Left cardiac atrium (tissue), 4 donors: ENCODE measurements at regions not wholly inside any gene's neighbourhood (a gene's known extent, or its start where the extent isn't known, plus 50 kb on each side); places are given as distances from the start of the nearest gene placed in this dataset.

Experiments used
- ATAC-seq, 2 donors: fragments of 200-7000 bp; cut with Tn5 transposase; one replicate each; pipeline ENCODE4 v1.9.1; 2020; ENCODE audit warnings: mild to moderate bottlenecking in 2 of 2, moderate library complexity in 2 of 2
- DNase-seq: peaks from one replicate; pipeline ENCODE4 v3.0.0-alpha.2; 2020
- intact Hi-C, 2 donors: fragments of 100-400 bp; cut with DNase I; formaldehyde crosslinking; loops; one replicate each; pipeline versions ENCODE4 v1.14.1 to v1.15.1; 2022 to 2023
- donor health status: DM: no; HTN: yes; CAD: no.
- donor health status: DM: no; HTN: yes; CAD: no; lungs with severe emphysema.
- donor health status: DM: yes; HTN: yes; CAD: no.
- donor health status: Dilated cardiomyopathy.

- intact Hi-C loops = no loop called here
Measured at GRCh38 chr7:33724201-33724600, 181.1 kb upstream of the BMPER start.

GRCh38 chr7:33725111-33726025, 180.0 kb upstream of the BMPER start:
- DNase-seq (no peak), ATAC-seq (peak in 1 of 2 donors; percentile 29)
- intact Hi-C loops = no loop called here

More at GRCh38 chr7:33724201-33724600, 181.1 kb upstream of the BMPER start:
- no peak for DNase-seq
- ATAC-seq = no peak

- DNase-seq (peak; percentile 51), ATAC-seq (peak in 1 of 2 donors; percentile 12)
- intact Hi-C loops = no loop called here
Measured at GRCh38 chr7:33726582-33726981, 178.8 kb upstream of the BMPER start.

DNA sequence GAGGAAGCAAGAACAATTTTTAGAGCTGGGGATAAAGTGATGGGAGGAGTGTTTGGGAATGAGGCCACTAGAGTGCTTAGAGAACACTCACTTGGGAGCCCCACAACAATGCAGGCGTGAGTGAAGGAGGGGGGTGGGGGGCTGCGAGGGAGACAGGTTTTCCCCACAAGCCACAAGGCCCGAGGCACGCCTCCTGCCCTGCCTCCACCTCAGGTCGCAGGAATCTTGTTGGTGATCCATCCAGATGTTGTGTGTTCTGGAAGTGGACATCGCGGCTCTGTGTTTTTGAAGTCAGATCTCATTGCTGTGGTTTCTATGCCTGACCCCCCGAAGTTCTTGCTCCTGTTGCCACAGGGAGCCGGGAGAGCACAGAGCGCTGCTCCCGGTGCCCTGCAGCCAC, 178.0 kb upstream of the BMPER start:
- DNase-seq (no peak), ATAC-seq (no peak)
- intact Hi-C loops = no loop called here

- intact Hi-C loops = no loop called here
- ATAC-seq (no peak), DNase-seq (no peak)
Measured at GRCh38 chr7:33728873-33729551, 176.3 kb upstream of the BMPER start.

GRCh38 chr7:33729726-33730125, 175.6 kb upstream of the BMPER start:
- intact Hi-C loops = no loop called here
- DNase-seq (no peak), ATAC-seq (no peak)

GRCh38 chr7:33730958-33731357, 174.4 kb upstream of the BMPER start:
- DNase-seq (no peak), ATAC-seq (no peak)
- intact Hi-C loops = no loop called here

GRCh38 chr7:33731912-33732311, 173.4 kb upstream of the BMPER start:
- intact Hi-C loops = no loop called here
- DNase-seq = no peak
- ATAC-seq = no peak

DNA sequence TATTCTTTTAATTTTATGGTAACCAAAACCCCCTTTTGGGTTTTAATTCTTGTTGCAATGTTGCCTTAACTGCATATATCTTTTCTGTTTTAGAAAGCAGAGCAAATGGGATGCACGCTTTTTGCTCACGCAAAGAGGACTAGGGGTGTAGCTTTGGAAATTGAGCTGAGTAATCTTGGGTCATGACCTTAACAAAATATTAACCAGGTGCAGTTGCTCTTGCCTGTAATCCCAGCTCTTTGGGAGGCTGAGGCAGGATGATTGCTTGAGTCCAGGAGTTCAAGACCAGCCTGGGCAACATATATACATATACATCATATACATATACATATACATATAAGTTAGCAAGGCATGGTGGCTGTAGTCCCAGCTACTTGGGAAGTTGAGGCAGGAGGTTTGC, 172.9 kb upstream of the BMPER start:
- ATAC-seq (no peak), DNase-seq (no peak)
- intact Hi-C loops = no loop called here

DNA sequence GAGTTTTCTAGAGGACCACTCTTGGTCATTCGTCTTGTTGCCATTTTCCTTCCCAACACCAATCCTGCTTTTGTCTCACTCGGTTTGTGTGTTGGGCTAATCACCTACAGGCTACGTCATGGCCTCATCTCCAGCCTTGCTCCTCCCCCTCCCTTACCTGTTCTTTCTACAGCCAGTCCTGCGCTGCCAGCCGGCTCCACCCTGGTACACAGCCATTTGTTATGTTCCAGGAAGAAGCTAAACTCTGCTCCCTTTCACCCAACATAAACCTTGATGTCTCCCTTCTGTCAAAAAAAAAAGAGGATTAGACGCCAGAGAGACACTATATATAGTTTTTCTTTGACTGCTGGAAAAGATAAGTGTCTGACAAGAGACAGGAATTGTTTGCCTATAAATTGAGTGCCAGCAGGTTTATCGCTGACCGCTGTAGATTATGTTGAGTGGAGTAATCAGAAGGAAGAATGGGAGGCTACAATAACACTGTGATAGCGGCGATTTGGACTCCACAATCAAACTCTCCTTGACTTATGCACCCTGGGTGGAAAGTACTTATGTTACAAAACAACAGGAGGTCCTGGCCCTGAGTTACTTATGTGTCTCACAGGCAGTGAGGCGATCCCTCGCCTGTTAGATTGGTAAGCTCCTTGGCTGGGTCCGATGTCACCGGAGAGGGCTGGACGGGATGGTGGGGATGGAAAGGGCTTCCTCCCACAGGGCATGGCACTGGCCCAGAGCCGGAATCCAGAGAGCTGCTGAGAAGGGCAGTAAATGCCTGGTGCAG, 171.3 kb upstream of the BMPER start:
- ATAC-seq (peak; percentile 79 to 91), DNase-seq (peak; percentile 68)
- intact Hi-C loops = no loop called here

GRCh38 chr7:33735403-33735802, 169.9 kb upstream of the BMPER start:
- DNase-seq (no peak), ATAC-seq (no peak)
- intact Hi-C loops = no loop called here

DNA sequence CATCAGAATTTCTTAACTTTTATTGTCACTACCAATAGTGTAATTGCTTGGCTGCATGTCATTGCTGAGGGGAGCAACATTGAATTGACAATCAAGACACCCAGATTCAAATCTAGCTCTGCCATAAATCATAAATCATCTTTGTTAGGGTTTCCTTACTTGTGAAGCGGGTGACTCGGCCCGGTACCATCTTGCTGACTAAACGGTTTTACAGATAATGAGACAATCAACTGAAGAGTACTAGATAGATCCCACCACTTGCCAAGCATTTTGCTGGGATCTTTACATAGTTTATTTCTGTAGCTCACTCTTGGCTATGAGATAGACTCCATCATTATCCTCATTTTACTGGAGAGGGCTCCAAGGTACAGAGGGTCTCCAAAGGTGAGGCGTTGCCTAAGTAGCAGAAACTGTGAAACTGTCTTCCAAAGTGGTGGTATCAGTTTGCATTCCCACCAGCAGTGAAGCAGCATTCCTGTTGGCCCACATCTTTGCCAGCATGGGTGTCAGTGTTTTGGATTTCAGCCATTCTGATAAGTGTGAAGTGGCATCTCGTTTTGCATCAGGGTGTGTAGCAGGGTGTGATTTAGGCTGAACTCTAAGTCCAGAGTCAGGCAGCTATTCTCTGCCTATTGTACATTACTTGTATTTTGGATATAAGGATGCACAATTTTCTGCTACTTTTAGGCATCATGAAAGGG, 168.7 kb upstream of the BMPER start:
- intact Hi-C loops = no loop called here
- no peak for DNase-seq
- peak; percentile 27 to 40 for ATAC-seq

DNA sequence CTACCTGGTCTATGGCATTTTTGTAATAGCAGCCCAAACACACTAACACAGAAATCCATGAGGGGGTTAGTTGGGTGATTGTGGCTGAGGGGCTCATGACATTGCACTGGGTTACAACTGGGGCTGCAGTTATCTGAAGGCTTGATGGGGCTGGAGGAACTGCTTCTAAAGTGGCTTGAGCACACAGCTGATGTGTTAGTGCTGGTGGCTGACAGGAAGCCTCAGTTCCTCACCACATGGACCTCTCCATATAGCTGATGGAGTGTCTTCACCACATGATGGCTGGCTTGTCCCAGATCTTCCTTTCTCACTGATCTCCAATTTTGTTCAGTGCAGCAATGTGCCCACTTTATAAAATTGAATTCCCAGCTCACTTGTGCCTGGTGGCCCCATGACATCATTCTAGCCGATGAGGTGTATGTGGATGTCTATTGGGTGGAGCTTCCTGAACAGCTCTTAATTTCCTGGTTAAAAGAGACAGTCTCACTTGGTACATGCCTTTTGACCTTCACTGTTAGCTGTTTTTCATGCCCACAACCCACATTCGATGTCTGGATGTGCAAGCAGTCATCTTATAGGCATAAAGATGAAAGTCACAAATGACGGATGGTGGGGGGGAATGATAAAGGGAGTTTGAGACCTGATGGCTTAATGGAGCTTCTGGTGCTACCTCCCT, 166.9 kb upstream of the BMPER start:
- intact Hi-C loops = no loop called here
- no peak for DNase-seq
- ATAC-seq = no peak

DNA sequence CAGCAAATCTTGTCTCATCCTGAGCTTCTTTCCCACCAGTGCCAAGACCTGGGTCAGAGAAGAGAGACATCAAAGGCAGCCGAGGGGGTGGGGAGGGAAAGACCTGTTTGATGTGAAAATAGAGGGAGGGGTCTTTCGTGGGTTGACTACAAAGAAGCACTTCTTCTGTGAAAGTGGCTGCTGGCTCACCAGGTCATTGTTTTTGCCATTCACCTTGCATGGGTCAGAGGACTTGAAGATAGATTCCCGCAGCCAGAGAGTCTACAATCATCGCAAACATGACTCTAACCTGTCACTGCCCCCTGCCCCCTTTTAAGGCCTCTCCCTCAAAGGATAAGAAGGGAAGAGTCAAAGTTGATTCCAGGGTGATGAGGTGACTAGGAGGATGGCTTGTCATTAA, 166.1 kb upstream of the BMPER start:
- intact Hi-C loops = no loop called here
- no peak for ATAC-seq
- DNase-seq = no peak

- ATAC-seq = peak in 1 of 2 donors; percentile 62
- intact Hi-C loops = loop anchor here in 1 of 2 donors (10.0 kb wide), 1 partner anchor 278 kb away; no protein-coding TSS in a partner anchor
- DNase-seq = no peak
Measured at GRCh38 chr7:33742521-33742920, 162.8 kb upstream of the BMPER start.

DNA sequence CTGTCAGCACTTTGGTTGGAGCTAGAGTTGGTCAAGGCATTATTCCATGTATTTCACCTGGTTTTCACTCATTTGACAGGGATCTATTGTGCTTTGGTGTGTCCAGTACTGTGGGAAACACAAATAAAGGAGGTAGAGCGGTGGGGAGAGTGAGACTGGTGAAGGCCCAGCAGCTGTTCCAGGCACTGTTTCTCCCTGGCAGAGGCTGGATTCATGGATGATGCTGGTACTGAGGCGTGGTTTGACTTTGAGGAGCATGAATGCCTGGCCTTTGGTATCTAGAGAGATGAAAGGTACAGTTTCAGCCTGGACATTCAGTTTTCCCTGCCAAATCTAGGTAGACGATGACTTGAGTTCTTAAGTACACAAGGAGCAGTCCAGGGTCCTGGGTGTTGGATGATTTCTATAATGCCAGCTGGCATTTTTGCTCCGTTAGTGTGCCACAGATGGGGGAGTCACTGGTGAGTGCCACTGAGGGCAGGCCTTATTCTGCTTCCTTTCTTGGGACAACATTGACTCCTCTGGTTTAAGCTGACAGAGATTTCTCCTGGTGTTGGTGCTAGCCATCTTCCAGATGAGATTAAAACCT, 162.2 kb upstream of the BMPER start:
- ATAC-seq = no peak
- DNase-seq = no peak
- intact Hi-C loops = loop anchor here in 1 of 2 donors (10.0 kb wide), 1 partner anchor 278 kb away; no protein-coding TSS in a partner anchor

- intact Hi-C loops = loop anchor here in 1 of 2 donors (10.0 kb wide), 1 partner anchor 279 kb away; no protein-coding TSS in a partner anchor
- DNase-seq (no peak), ATAC-seq (peak in 1 of 2 donors; percentile 81)
Measured at GRCh38 chr7:33743594-33743993, 161.7 kb upstream of the BMPER start.
